Hematopoietic multipotent progenitor cell treated with erythropoietin and hydrocortisone succinate and interleukin-3 and kit ligand, for 17 days (in vitro differentiated cells): ENCODE measurements at regions not wholly inside any gene's neighbourhood (a gene's known extent, or its start where the extent isn't known, plus 50 kb on each side); places are given as distances from the start of the nearest gene placed in this dataset.
"Not testable (repeated sequence)": the region's sequence is repeated elsewhere in the genome, so short reads cannot be mapped to it uniquely, and the experiment has no call there.

Source experiments
- DNase-seq: peaks from one replicate; pipeline ENCODE4 v3.0.0-alpha.2; 2015; ENCODE audit warnings: low spot score

- DNase-seq = no peak
Observed at GRCh38 chr2:34815052-34815741, 1216.1 kb upstream of the FAM98A start.

DNA sequence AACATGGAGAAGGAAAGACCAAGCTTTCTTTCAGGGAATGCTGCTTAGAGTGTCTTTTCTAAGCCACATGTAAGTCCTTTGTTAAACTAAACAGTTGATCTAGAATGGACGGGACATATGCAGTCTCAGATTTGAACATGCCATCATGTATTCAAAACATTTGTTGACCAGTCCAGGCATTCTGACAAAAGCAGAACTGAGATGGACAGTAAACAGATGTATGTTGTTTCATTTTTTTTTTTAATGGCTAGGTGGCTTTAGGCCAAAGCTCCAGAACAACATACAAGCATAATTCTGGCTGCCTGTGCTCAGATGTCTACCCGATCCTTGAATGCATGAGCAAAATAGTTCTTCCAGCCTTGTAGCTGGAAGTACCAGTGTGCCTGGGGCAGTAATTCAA is 1211.4 kb upstream of the FAM98A start:
- DNase-seq = no peak

GRCh38 chr2:34808426-34808825 is 1209.3 kb upstream of the FAM98A start:
- no peak for DNase-seq

GRCh38 chr2:34806891-34807290 is 1207.8 kb upstream of the FAM98A start:
- no peak for DNase-seq

GRCh38 chr2:34806396-34806795 is 1207.3 kb upstream of the FAM98A start:
- DNase-seq = no peak

DNA sequence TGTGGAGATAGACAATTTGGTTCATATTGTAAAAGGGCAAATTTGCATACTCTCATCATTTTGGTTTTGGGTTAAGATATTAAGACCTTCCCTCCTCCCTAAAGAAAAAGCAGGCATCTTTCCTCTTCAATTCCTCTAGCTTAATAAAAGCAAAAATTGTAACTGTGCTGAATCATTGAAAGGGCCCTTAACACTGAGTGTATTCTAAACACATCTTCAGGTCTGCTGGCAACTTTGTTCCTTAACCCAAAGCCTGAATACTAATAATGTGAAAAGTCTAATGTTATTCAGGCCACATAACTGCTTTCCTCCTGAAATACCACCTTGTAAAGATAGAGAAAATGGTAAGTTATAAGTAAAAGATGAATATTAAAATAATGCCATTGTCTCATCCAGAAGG is 1200.5 kb upstream of the FAM98A start:
- DNase-seq = no peak

GRCh38 chr2:34795586-34795985 is 1196.5 kb upstream of the FAM98A start:
- DNase-seq = not testable (repeated sequence)

DNA sequence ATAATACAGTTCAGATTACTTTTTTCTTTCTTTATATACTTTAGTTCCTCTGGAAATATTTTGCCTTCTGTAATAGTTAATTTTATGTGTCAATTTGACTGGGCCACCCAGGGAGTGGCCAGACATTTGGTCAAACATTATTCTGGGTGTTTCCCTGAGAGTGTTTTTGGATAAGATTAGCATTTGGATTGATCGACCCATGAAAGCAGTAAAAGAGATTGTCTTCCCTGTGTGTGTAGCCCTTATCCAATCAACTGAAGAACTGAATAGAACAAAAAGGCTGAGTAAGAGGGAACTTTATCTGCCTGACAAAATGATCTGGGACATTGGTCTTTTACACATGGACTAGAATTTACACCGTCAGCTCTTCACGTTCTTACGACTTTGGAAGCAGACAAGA is 1190.1 kb upstream of the FAM98A start:
- DNase-seq = no peak

DNA sequence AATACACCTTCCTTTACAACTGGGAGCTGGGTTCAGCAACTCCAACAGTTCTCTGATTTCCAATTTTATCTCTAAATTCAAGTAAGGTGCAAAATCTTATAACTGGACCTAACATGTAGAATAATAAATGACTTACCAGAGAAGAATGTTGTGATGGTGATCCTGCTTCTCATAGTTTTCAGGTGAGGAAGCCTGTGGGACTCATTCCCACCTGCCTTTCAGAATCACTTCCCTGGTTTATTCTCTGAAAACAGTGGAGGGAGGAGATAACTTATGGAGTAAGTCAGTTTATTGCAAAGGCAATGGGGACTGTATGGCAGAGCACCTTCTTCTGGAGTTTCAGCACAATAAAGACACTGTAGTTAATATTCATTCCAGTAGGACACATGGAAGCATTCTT is 1188.2 kb upstream of the FAM98A start:
- no peak for DNase-seq

GRCh38 chr2:34785206-34785785 is 1186.2 kb upstream of the FAM98A start:
- DNase-seq = no peak

- DNase-seq = no peak
Observed at GRCh38 chr2:34784701-34785100, 1185.6 kb upstream of the FAM98A start.

- not testable (repeated sequence) for DNase-seq
Observed at GRCh38 chr2:34750742-34751141, 1151.6 kb upstream of the FAM98A start.

- no peak for DNase-seq
Observed at GRCh38 chr2:34747643-34748042, 1148.5 kb upstream of the FAM98A start.

- no peak for DNase-seq
Observed at GRCh38 chr2:34738691-34739090, 1139.6 kb upstream of the FAM98A start.

- DNase-seq = no peak
Observed at GRCh38 chr2:34737146-34737545, 1138.0 kb upstream of the FAM98A start.

GRCh38 chr2:34736482-34736881 is 1137.4 kb upstream of the FAM98A start:
- DNase-seq = no peak

GRCh38 chr2:34734662-34735061 is 1135.6 kb upstream of the FAM98A start:
- no peak for DNase-seq

- DNase-seq = no peak
Observed at GRCh38 chr2:34734042-34734441, 1134.9 kb upstream of the FAM98A start.

GRCh38 chr2:34731292-34731691 is 1132.2 kb upstream of the FAM98A start:
- no peak for DNase-seq

- DNase-seq = no peak
Observed at GRCh38 chr2:34729845-34730244, 1130.7 kb upstream of the FAM98A start.

- no peak for DNase-seq
Observed at GRCh38 chr2:34724107-34724506, 1125.0 kb upstream of the FAM98A start.

GRCh38 chr2:34723683-34724082 is 1124.6 kb upstream of the FAM98A start:
- no peak for DNase-seq

DNA sequence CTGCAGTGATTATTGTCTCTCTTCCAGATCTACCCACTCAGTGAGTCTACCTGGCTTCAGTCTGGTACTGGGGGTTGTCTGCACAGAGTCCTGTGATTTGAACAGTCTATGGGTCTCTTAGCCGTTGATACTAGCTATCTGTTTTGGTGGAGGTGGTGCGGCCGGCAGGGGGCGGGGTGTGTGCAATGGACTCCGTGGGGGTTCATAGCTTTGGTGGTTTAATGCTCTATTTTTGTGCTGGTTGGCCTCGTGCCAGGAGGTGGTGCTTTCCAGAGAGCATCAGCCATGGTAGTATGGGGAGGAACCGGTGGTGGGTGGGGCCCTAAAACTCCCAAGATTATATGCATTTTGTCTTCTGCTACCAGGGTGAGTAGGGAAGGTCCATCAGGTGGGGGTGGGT is 1120.1 kb upstream of the FAM98A start:
- no peak for DNase-seq
